SU-DHL-6 (cell line): ENCODE measurements at regions not wholly inside any gene's neighbourhood (a gene's known extent, or its start where the extent isn't known, plus 50 kb on each side); places are given as distances from the start of the nearest gene placed in this dataset.
"Not testable (repeated sequence)": the region's sequence is repeated elsewhere in the genome, so short reads cannot be mapped to it uniquely, and the experiment has no call there.

Source experiments
- H2AFZ ChIP-seq: fragments of 200-600 bp; sonication (generic); 2 replicates; pipeline ENCODE4 v1.6.1; 2014; ENCODE audit warnings: low read depth, mild to moderate bottlenecking, moderate library complexity, mixed read lengths, antibody characterized with exemption, low read length; ENCODE audit not compliant: severe bottlenecking
- H3F3A ChIP-seq: fragments of 200-600 bp; shearing (Covaris generic); 2 replicates; pipeline ENCODE4 v1.6.0; 2016; ENCODE audit warnings: antibody characterized with exemption, mild to moderate bottlenecking; ENCODE audit not compliant: insufficient read depth
- H3K27ac ChIP-seq: fragments of 200-600 bp; sonication (generic); 2 replicates; pipeline ENCODE4 v1.5.1; 2016; ENCODE audit warnings: low read depth, mild to moderate bottlenecking, low read length, moderate library complexity, mixed read lengths
- H3K27me3 ChIP-seq: fragments of 200-600 bp; sonication (generic), shearing (Covaris generic); 2 replicates; pipeline ENCODE4 v1.6.0; 2014; ENCODE audit warnings: mild to moderate bottlenecking, low read length
- H3K36me3 ChIP-seq: fragments of 200-600 bp; sonication (generic); 2 replicates; pipeline ENCODE4 v1.6.1; 2014; ENCODE audit warnings: mild to moderate bottlenecking, low read length, mixed read lengths
- H3K4me2 ChIP-seq: fragments of 300-600, 200-600 bp; shearing (Covaris generic), sonication (generic); 2 replicates; pipeline ENCODE4 v1.6.0; 2014; ENCODE audit warnings: low read length, low read depth, mild to moderate bottlenecking; ENCODE audit not compliant: poor library complexity, severe bottlenecking
- H3K4me3 ChIP-seq: fragments of 200-600 bp; sonication (generic); 2 replicates; pipeline ENCODE4 v1.5.1; 2014; ENCODE audit warnings: antibody characterized with exemption, low read length, mild to moderate bottlenecking, mixed read lengths; ENCODE audit not compliant: insufficient read depth, poor library complexity, severe bottlenecking
- H3K79me2 ChIP-seq: fragments of 200-600 bp; sonication (generic); 2 replicates; pipeline ENCODE4 v1.6.1; 2014; ENCODE audit warnings: mild to moderate bottlenecking, low read length, moderate library complexity; ENCODE audit not compliant: insufficient read depth
- H3K9ac ChIP-seq: fragments of 200-600 bp; sonication (generic); 2 replicates; pipeline ENCODE4 v1.7.0; 2014; ENCODE audit warnings: mild to moderate bottlenecking, low read length
- H3K9me2 ChIP-seq: fragments of 200-600 bp; sonication (generic); replicated peaks from 2 replicates; pipeline ENCODE4 v1.6.1; 2014; ENCODE audit warnings: low read length; ENCODE audit not compliant: insufficient read depth
- H3K9me3 ChIP-seq: fragments of 200-600 bp; sonication (generic); 2 replicates; pipeline ENCODE4 v1.6.1; 2014; ENCODE audit warnings: low read length, mixed read lengths; ENCODE audit not compliant: insufficient read depth
- H4K20me1 ChIP-seq: fragments of 200-600 bp; sonication (generic); 2 replicates; pipeline ENCODE4 v1.6.1; 2014; ENCODE audit warnings: low read depth, mild to moderate bottlenecking, antibody characterized with exemption, low read length, moderate library complexity, mixed read lengths
- CTCF ChIP-seq: fragments of 200-600 bp; sonication (generic); IDR thresholded peaks from one replicate; pipeline ENCODE4 v1.5.1; 2017; ENCODE audit warnings: antibody characterized with exemption, mild to moderate bottlenecking, low read length, moderate library complexity; ENCODE audit not compliant: insufficient read depth, poor library complexity, severe bottlenecking
- EZH2phosphoT487 ChIP-seq: fragments of 200-600 bp; sonication (generic), shearing (Covaris generic); conservative IDR thresholded peaks from 2 replicates; pipeline ENCODE4 v1.6.1; 2018; ENCODE audit warnings: mild to moderate bottlenecking, antibody characterized with exemption, low read length, moderate library complexity, mixed read lengths

- no peaks in the 10 kb centered on the region for H3K27me3 ChIP-seq
- no peak overlapping the region for H3K4me2 ChIP-seq
- no peak overlapping the region for H2AFZ ChIP-seq
- H3F3A ChIP-seq: no peaks in the 10 kb centered on the region
- no peaks in the 10 kb centered on the region for H4K20me1 ChIP-seq
- H3K9ac ChIP-seq: no peak overlapping the region
- H3K27ac ChIP-seq: no peak overlapping the region
- no peaks in the 10 kb centered on the region for H3K36me3 ChIP-seq
- no peak overlapping the region for H3K4me3 ChIP-seq
- no peaks in the 10 kb centered on the region for H3K9me3 ChIP-seq
- no peaks in the 10 kb centered on the region for H3K79me2 ChIP-seq
- H3K9me2 ChIP-seq: no peaks in the 10 kb centered on the region
- TF ChIP-seq EZH2phosphoT487 (no peak), CTCF (no peak)
Measured at GRCh38 chr2:176936410-176936809, 276.2 kb upstream of the HNRNPA3 start.

- Histone ChIP-seq H4K20me1 (no peaks in the 10 kb centered on the region), H3K9me2 (no peaks in the 10 kb centered on the region), H3K27me3 (no peaks in the 10 kb centered on the region), H3F3A (no peaks in the 10 kb centered on the region), H3K79me2 (no peaks in the 10 kb centered on the region), H3K9ac (no peak overlapping the region), H3K9me3 (no peaks in the 10 kb centered on the region), H3K4me2 (no peak overlapping the region), H2AFZ (no peak overlapping the region), H3K4me3 (no peak overlapping the region), H3K27ac (no peak overlapping the region), H3K36me3 (no peaks in the 10 kb centered on the region)
- TF ChIP-seq EZH2phosphoT487: no peak
- TF ChIP-seq CTCF: no peak
Measured at GRCh38 chr2:176944998-176945397, 267.6 kb upstream of the HNRNPA3 start.

GRCh38 chr2:176947754-176948153 lies 264.8 kb upstream of the HNRNPA3 start:
- H3K79me2 ChIP-seq: no peaks in the 10 kb centered on the region
- H3K9ac ChIP-seq: no peak overlapping the region
- H3F3A ChIP-seq: no peaks in the 10 kb centered on the region
- H3K9me3 ChIP-seq: no peaks in the 10 kb centered on the region
- no peaks in the 10 kb centered on the region for H4K20me1 ChIP-seq
- H3K9me2 ChIP-seq: no peaks in the 10 kb centered on the region
- no peak for TF ChIP-seq EZH2phosphoT487
- TF ChIP-seq CTCF: no peak
- H2AFZ ChIP-seq: no peak overlapping the region
- H3K27me3 ChIP-seq: no peaks in the 10 kb centered on the region
- no peak overlapping the region for H3K4me2 ChIP-seq
- H3K4me3 ChIP-seq: no peak overlapping the region
- no peaks in the 10 kb centered on the region for H3K36me3 ChIP-seq
- H3K27ac ChIP-seq: no peak overlapping the region

- not testable (repeated sequence) for H3F3A ChIP-seq, H3K36me3 ChIP-seq, H3K9ac ChIP-seq, H3K9me3 ChIP-seq, H3K4me2 ChIP-seq, H3K79me2 ChIP-seq, H2AFZ ChIP-seq, H4K20me1 ChIP-seq, H3K27me3 ChIP-seq, H3K9me2 ChIP-seq, H3K27ac ChIP-seq, H3K4me3 ChIP-seq
Measured at GRCh38 chr2:176951218-176951617, 261.4 kb upstream of the HNRNPA3 start.
